ENCODE measurements at regions not wholly inside any gene's neighbourhood (a gene's known extent, or its start where the extent isn't known, plus 50 kb on each side); places are given as distances from the start of the nearest gene placed in this dataset.

- Mint-ChIP-seq H3K9me3 (ENCODE audit: low read depth) (no peaks in the 10 kb centered on the region), H3K36me3 (ENCODE audit: low read depth) (no peaks in the 10 kb centered on the region), H3K27ac (no peak overlapping the region), H3K4me3 (no peak overlapping the region), H3K4me1 (no peaks in the 10 kb centered on the region), H3K27me3 (peaks cover 2% of the 10 kb centered on the region)
- DNase-seq (no peak), ATAC-seq (no peak)
- intact Hi-C loops (cut with DNase I, micrococcal nuclease): no loop called here
- POLR2A ChIA-PET: no interaction called here
- CTCF ChIA-PET: interaction anchor here (0.6 kb wide), 1 partner anchor 1594 kb away, joined by 3 read pairs; no protein-coding TSS in a partner anchor
Measured at GRCh38 chr6:155582016-155582991, 126.7 kb upstream of the NOX3 start.

DNA sequence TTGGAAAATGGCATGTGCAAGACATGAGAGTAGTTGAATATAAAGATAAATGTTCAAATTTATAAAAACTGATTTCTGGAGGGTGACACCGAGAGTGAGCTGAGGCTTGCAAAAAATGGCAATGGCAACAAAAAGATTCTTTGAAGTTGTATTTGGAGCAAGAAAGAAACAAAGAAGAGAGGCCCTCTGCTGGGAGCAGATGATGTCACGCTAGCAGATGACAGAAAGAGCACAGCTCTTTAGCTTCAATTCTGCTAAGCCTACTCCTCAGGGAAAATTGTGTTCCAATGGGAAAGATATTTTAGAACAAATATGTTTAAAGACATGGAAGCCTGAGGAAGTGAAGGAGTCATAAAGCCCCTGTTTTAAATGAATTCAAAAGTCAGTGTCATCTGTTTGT is 125.3 kb upstream of the NOX3 start:
- H3K9me3 Mint-ChIP-seq (ENCODE audit: low read depth): no peaks in the 10 kb centered on the region
- H3K4me1 Mint-ChIP-seq: no peaks in the 10 kb centered on the region
- peaks cover 2% of the 10 kb centered on the region for H3K27me3 Mint-ChIP-seq
- intact Hi-C loops (cut with DNase I, micrococcal nuclease): no loop called here
- POLR2A ChIA-PET: no interaction called here
- DNase-seq: no peak
- H3K36me3 Mint-ChIP-seq (ENCODE audit: low read depth): no peaks in the 10 kb centered on the region
- CTCF ChIA-PET: interaction anchor here (0.6 kb wide), 1 partner anchor 187 kb away, joined by 3 read pairs; no protein-coding TSS in a partner anchor
- no peak for ATAC-seq
- no peak overlapping the region for H3K27ac Mint-ChIP-seq
- H3K4me3 Mint-ChIP-seq: no peak overlapping the region

DNA sequence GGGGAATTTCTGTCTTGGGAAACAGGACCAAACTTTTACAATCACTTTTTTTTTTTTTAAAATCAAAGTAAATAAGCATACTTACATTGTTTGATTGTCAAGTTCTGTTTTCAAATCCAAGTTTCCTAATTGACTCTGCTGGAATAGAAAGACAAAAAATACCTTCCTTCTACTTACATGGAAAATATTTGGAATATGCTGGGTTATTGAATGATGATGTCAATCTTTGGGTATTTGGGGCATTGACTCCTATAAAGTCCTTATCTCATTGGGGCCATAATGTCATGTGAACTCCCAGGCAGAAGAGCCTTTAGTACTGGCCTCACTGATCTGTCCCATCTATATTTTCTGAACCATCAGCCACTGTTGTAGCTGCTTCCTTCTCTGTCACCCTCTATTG is 122.6 kb upstream of the NOX3 start:
- no peaks in the 10 kb centered on the region for H3K36me3 Mint-ChIP-seq (ENCODE audit: low read depth)
- ChIA-PET POLR2A (no interaction called here), CTCF (interaction anchor here (0.6 to 1.3 kb wide), 3 partner anchors 37 to 362 kb away, joined by 3 to 4 read pairs (median 3); no protein-coding TSS in a partner anchor)
- no peak overlapping the region for H3K27ac Mint-ChIP-seq
- DNase-seq: no peak
- no peak overlapping the region for H3K4me3 Mint-ChIP-seq
- no peak for ATAC-seq
- no peaks in the 10 kb centered on the region for H3K9me3 Mint-ChIP-seq (ENCODE audit: low read depth)
- no peaks in the 10 kb centered on the region for H3K4me1 Mint-ChIP-seq
- intact Hi-C loops (cut with DNase I, micrococcal nuclease): no loop called here
- peaks cover 15% of the 10 kb centered on the region for H3K27me3 Mint-ChIP-seq

- no peak for ATAC-seq
- no peak overlapping the region for H3K27ac Mint-ChIP-seq
- no peak overlapping the region for H3K4me3 Mint-ChIP-seq
- ChIA-PET CTCF (no interaction called here), POLR2A (interaction anchor here (0.7 kb wide), 1 partner anchor 1376 kb away, joined by 7 read pairs; no protein-coding TSS in a partner anchor)
- no peaks in the 10 kb centered on the region for H3K36me3 Mint-ChIP-seq (ENCODE audit: low read depth)
- H3K9me3 Mint-ChIP-seq (ENCODE audit: low read depth): no peaks in the 10 kb centered on the region
- intact Hi-C loops (cut with DNase I, micrococcal nuclease): no loop called here
- H3K27me3 Mint-ChIP-seq: peaks cover 4% of the 10 kb centered on the region
- DNase-seq: no peak
- no peaks in the 10 kb centered on the region for H3K4me1 Mint-ChIP-seq
Measured at GRCh38 chr6:155561966-155562364, 106.3 kb upstream of the NOX3 start.

- no peaks in the 10 kb centered on the region for H3K36me3 Mint-ChIP-seq (ENCODE audit: low read depth)
- POLR2A ChIA-PET: no interaction called here
- CTCF ChIA-PET: no interaction called here
Measured at GRCh38 chr6:155561257-155561965, 105.8 kb upstream of the NOX3 start.

GRCh38 chr6:155549928-155550327 is 94.3 kb upstream of the NOX3 start:
- H3K4me1 Mint-ChIP-seq: no peaks in the 10 kb centered on the region
- no peak for ATAC-seq
- CTCF ChIA-PET: interaction anchor here (0.9 kb wide), 1 partner anchor 8 kb away, joined by 7 read pairs; no protein-coding TSS in a partner anchor
- intact Hi-C loops (cut with DNase I, micrococcal nuclease): no loop called here
- POLR2A ChIA-PET: interaction anchor here (0.5 kb wide), 1 partner anchor 626 kb away, joined by 3 read pairs; no protein-coding TSS in a partner anchor
- no peak overlapping the region for H3K4me3 Mint-ChIP-seq
- no peak for DNase-seq
- H3K27ac Mint-ChIP-seq: no peak overlapping the region
- H3K27me3 Mint-ChIP-seq: no peaks in the 10 kb centered on the region
- no peaks in the 10 kb centered on the region for H3K9me3 Mint-ChIP-seq (ENCODE audit: low read depth)
- no peaks in the 10 kb centered on the region for H3K36me3 Mint-ChIP-seq (ENCODE audit: low read depth)

More at GRCh38 chr6:155561257-155561965, 105.8 kb upstream of the NOX3 start:
- no peak overlapping the region for H3K27ac Mint-ChIP-seq
- peaks cover 5% of the 10 kb centered on the region for H3K27me3 Mint-ChIP-seq
- no peaks in the 10 kb centered on the region for H3K9me3 Mint-ChIP-seq (ENCODE audit: low read depth)
- DNase-seq (no peak), ATAC-seq (no peak)
- no peak overlapping the region for H3K4me3 Mint-ChIP-seq
- intact Hi-C loops (cut with DNase I, micrococcal nuclease): no loop called here
- no peaks in the 10 kb centered on the region for H3K4me1 Mint-ChIP-seq

GRCh38 chr6:155549028-155549798 is 93.6 kb upstream of the NOX3 start:
- no peak for ATAC-seq
- ChIA-PET POLR2A (no interaction called here), CTCF (interaction anchor here (1.6 kb wide), 1 partner anchor 220 kb away, joined by 4 read pairs; no protein-coding TSS in a partner anchor)

GRCh38 chr6:155548576-155548975 is 92.9 kb upstream of the NOX3 start:
- H3K36me3 Mint-ChIP-seq (ENCODE audit: low read depth): no peaks in the 10 kb centered on the region
- POLR2A ChIA-PET: no interaction called here
- CTCF ChIA-PET: interaction anchor here (0.6 to 1.6 kb wide), 2 partner anchors 219 to 424 kb away, joined by 4 read pairs; no protein-coding TSS in a partner anchor
- no peak overlapping the region for H3K4me3 Mint-ChIP-seq
- H3K4me1 Mint-ChIP-seq: no peaks in the 10 kb centered on the region
- no peak overlapping the region for H3K27ac Mint-ChIP-seq
- intact Hi-C loops (cut with DNase I, micrococcal nuclease): no loop called here
- ATAC-seq (no peak), DNase-seq (no peak)
- no peaks in the 10 kb centered on the region for H3K27me3 Mint-ChIP-seq
- no peaks in the 10 kb centered on the region for H3K9me3 Mint-ChIP-seq (ENCODE audit: low read depth)

More at GRCh38 chr6:155549028-155549798, 93.6 kb upstream of the NOX3 start:
- no peaks in the 10 kb centered on the region for H3K27me3 Mint-ChIP-seq
- intact Hi-C loops (cut with DNase I, micrococcal nuclease): no loop called here
- H3K4me3 Mint-ChIP-seq: no peak overlapping the region
- H3K9me3 Mint-ChIP-seq (ENCODE audit: low read depth): no peaks in the 10 kb centered on the region
- H3K4me1 Mint-ChIP-seq: no peaks in the 10 kb centered on the region
- DNase-seq: no peak
- no peaks in the 10 kb centered on the region for H3K36me3 Mint-ChIP-seq (ENCODE audit: low read depth)
- H3K27ac Mint-ChIP-seq: no peak overlapping the region

GRCh38 chr6:155544677-155545076 is 89.0 kb upstream of the NOX3 start:
- CTCF ChIA-PET: no interaction called here
- intact Hi-C loops (cut with DNase I, micrococcal nuclease): no loop called here
- ATAC-seq: no peak

DNA sequence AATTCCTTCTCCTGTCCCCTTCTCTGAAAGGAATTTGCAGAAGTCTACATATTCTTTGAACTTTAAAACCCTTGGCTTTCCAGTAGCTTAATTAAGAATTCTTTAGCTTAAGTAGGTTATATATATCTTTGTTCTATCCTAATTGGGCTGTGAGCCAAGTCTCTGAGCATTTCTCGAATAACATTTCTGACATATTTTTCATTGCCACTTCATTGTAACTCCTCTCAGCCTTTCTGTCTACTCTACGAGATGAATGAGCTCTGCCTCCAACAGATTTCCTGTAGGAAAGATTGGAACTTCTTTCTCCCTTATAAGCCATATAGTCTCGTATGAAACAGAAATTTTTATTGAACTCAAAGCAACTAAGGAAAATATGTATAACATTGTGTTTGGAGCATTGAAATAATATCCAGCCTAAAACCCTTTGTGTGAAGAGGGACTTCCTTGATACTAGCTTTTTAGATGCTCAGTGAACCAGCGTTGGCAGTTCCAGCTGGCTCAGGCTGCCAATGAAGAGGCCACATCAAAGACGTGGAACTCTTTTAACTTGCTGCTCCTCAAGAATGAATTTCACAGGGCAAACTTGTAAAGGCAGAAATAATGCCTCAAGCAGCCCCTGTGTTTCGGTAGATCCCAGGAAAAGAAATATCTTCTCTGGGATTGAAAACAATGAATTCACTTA is 87.7 kb upstream of the NOX3 start:
- ATAC-seq (no peak), DNase-seq (no peak)
- H3K4me1 Mint-ChIP-seq: peaks cover 4% of the 10 kb centered on the region
- H3K4me3 Mint-ChIP-seq: no peak overlapping the region
- H3K27ac Mint-ChIP-seq: no peak overlapping the region
- H3K36me3 Mint-ChIP-seq (ENCODE audit: low read depth): no peaks in the 10 kb centered on the region
- H3K27me3 Mint-ChIP-seq: no peaks in the 10 kb centered on the region
- POLR2A ChIA-PET: no interaction called here
- no peaks in the 10 kb centered on the region for H3K9me3 Mint-ChIP-seq (ENCODE audit: low read depth)
- intact Hi-C loops (cut with DNase I, micrococcal nuclease): no loop called here
- CTCF ChIA-PET: interaction anchor here (1.4 kb wide), 1 partner anchor 11 kb away, joined by 9 read pairs; no protein-coding TSS in a partner anchor

More at GRCh38 chr6:155544677-155545076, 89.0 kb upstream of the NOX3 start:
- Mint-ChIP-seq H3K27ac (no peak overlapping the region), H3K36me3 (ENCODE audit: low read depth) (no peaks in the 10 kb centered on the region), H3K9me3 (ENCODE audit: low read depth) (no peaks in the 10 kb centered on the region), H3K4me1 (peaks cover 4% of the 10 kb centered on the region), H3K27me3 (no peaks in the 10 kb centered on the region), H3K4me3 (no peak overlapping the region)
- no peak for DNase-seq
- POLR2A ChIA-PET: no interaction called here
